Hindlimb muscle (tissue), 1 donor: ENCODE measurements at regions not wholly inside any gene's neighbourhood (a gene's known extent, or its start where the extent isn't known, plus 50 kb on each side); places are given as distances from the start of the nearest gene placed in this dataset.
"Not testable (repeated sequence)": the region's sequence is repeated elsewhere in the genome, so short reads cannot be mapped to it uniquely, and the experiment has no call there.

ENCODE experiments used
- DNase-seq: peaks from one replicate; pipeline ENCODE4 v3.0.0-alpha.2; 2013

GRCh38 chr1:194647118-194647517, 1460.7 kb upstream of the B3GALT2 start:
- no peak for DNase-seq

GRCh38 chr1:194644528-194644927, 1458.1 kb upstream of the B3GALT2 start:
- DNase-seq = no peak

GRCh38 chr1:194640322-194640721, 1453.9 kb upstream of the B3GALT2 start:
- no peak for DNase-seq

- no peak for DNase-seq
Measured at GRCh38 chr1:194629011-194629410, 1442.6 kb upstream of the B3GALT2 start.

GRCh38 chr1:194624833-194625232, 1438.4 kb upstream of the B3GALT2 start:
- no peak for DNase-seq

GRCh38 chr1:194618101-194618500, 1431.7 kb upstream of the B3GALT2 start:
- DNase-seq = no peak

- not testable (repeated sequence) for DNase-seq
Measured at GRCh38 chr1:194617272-194617671, 1430.9 kb upstream of the B3GALT2 start.

- no peak for DNase-seq
Measured at GRCh38 chr1:194616835-194617234, 1430.4 kb upstream of the B3GALT2 start.

- DNase-seq = no peak
Measured at GRCh38 chr1:194602184-194602583, 1415.8 kb upstream of the B3GALT2 start.

- no peak for DNase-seq
Measured at GRCh38 chr1:194600716-194601115, 1414.3 kb upstream of the B3GALT2 start.

- DNase-seq = no peak
Measured at GRCh38 chr1:194598098-194598497, 1411.7 kb upstream of the B3GALT2 start.

- no peak for DNase-seq
Measured at GRCh38 chr1:194586302-194586701, 1399.9 kb upstream of the B3GALT2 start.

GRCh38 chr1:194584052-194584451, 1397.6 kb upstream of the B3GALT2 start:
- DNase-seq = no peak

GRCh38 chr1:194570476-194570875, 1384.1 kb upstream of the B3GALT2 start:
- peak; percentile 15 for DNase-seq

- no peak for DNase-seq
Measured at GRCh38 chr1:194568610-194569009, 1382.2 kb upstream of the B3GALT2 start.

- DNase-seq = no peak
Measured at GRCh38 chr1:194548071-194548470, 1361.7 kb upstream of the B3GALT2 start.

GRCh38 chr1:194544012-194544411, 1357.6 kb upstream of the B3GALT2 start:
- no peak for DNase-seq

GRCh38 chr1:194538453-194538852, 1352.0 kb upstream of the B3GALT2 start:
- DNase-seq = no peak

- DNase-seq = no peak
Measured at GRCh38 chr1:194537521-194537920, 1351.1 kb upstream of the B3GALT2 start.

- DNase-seq = no peak
Measured at GRCh38 chr1:194535369-194535768, 1349.0 kb upstream of the B3GALT2 start.

- DNase-seq = no peak
Measured at GRCh38 chr1:194534784-194535183, 1348.4 kb upstream of the B3GALT2 start.

- DNase-seq = no peak
Measured at GRCh38 chr1:194533641-194534040, 1347.2 kb upstream of the B3GALT2 start.

GRCh38 chr1:194517567-194517966, 1331.2 kb upstream of the B3GALT2 start:
- no peak for DNase-seq

- no peak for DNase-seq
Measured at GRCh38 chr1:194515916-194516315, 1329.5 kb upstream of the B3GALT2 start.

- DNase-seq = peak; percentile 2
Measured at GRCh38 chr1:194512957-194513356, 1326.5 kb upstream of the B3GALT2 start.

- DNase-seq = no peak
Measured at GRCh38 chr1:194512345-194512744, 1325.9 kb upstream of the B3GALT2 start.
